Cardiac fibroblast (primary cell): ENCODE measurements at regions not wholly inside any gene's neighbourhood (a gene's known extent, or its start where the extent isn't known, plus 50 kb on each side); places are given as distances from the start of the nearest gene placed in this dataset.
A peak's percentile ranks its signal among the peaks of the same experiment; 100 is the strongest.
"Not testable (repeated sequence)": the region's sequence is repeated elsewhere in the genome, so short reads cannot be mapped to it uniquely, and the experiment has no call there.

Experiments
- DNase-seq, 2 donors: peaks; one replicate each; pipeline versions ENCODE4 v3.0.0 to v3.0.0-alpha.2; 2010; ENCODE audit warnings: low read depth in 2 of 2
- H3K4me3 ChIP-seq, 2 donors: replicated peaks in 1 of 2; 1 replicate in 1 of 2; 2 replicates in 1 of 2; pipeline ENCODE4 v1.5.1; 2011; ENCODE audit warnings: low read depth in 2 of 2, low read length in 2 of 2, mild to moderate bottlenecking in 2 of 2, moderate library complexity in 1 of 2
- TF ChIP-seq, protein P1 (sequence below): IDR thresholded peaks from one replicate; pipeline ENCODE4 v1.5.1; 2011; ENCODE audit warnings: low read depth, mild to moderate bottlenecking, low read length, inconsistent platforms

DNA sequence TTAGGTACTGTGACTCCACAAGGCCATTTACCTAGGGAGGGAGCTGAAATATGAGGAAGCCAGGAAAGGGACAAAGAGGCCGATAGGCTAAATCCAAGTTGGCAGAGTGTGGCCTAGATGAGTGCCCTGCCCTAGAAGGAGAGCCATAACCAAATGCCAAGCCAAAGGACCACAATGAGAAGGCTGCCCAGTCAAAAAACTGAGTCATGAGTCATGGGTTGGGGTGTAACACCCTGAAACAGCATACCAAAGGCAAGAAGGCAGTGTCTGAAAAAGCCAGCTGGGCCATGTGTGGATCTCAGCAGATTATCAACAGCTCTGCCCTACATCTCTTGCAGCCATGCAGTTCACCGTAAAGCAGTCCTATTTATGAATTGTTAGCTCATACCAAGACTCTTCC, 171.7 kb downstream of the PHLDA1 start:
- H3K4me3 ChIP-seq = no peak overlapping the region
- TF ChIP-seq, protein P1, sequence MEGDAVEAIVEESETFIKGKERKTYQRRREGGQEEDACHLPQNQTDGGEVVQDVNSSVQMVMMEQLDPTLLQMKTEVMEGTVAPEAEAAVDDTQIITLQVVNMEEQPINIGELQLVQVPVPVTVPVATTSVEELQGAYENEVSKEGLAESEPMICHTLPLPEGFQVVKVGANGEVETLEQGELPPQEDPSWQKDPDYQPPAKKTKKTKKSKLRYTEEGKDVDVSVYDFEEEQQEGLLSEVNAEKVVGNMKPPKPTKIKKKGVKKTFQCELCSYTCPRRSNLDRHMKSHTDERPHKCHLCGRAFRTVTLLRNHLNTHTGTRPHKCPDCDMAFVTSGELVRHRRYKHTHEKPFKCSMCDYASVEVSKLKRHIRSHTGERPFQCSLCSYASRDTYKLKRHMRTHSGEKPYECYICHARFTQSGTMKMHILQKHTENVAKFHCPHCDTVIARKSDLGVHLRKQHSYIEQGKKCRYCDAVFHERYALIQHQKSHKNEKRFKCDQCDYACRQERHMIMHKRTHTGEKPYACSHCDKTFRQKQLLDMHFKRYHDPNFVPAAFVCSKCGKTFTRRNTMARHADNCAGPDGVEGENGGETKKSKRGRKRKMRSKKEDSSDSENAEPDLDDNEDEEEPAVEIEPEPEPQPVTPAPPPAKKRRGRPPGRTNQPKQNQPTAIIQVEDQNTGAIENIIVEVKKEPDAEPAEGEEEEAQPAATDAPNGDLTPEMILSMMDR = no peak
- DNase-seq = peak in 1 of 2 donors; percentile 23

DNA sequence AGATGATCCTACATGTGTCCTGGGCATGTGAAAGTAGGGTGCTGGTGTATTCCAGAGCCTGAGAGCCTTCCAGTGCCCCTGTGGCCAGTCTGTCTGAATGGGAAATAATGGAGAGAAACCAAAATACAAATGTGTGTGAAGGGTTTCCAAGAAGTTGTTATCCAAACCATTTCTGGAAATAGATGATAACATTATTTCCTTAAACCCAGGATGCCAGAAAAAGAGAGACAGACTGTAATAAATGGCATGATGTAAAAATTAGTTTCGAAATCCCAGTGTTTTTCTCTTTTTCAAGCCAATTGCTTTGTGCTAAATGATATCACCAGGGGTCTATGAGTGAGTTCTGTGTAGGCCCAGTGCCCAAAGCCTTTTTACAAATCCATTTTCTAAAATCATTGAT, 175.3 kb downstream of the PHLDA1 start:
- TF ChIP-seq, protein P1 = no peak
- DNase-seq = peak in 1 of 2 donors; percentile 85
- H3K4me3 ChIP-seq = no peak overlapping the region

DNA sequence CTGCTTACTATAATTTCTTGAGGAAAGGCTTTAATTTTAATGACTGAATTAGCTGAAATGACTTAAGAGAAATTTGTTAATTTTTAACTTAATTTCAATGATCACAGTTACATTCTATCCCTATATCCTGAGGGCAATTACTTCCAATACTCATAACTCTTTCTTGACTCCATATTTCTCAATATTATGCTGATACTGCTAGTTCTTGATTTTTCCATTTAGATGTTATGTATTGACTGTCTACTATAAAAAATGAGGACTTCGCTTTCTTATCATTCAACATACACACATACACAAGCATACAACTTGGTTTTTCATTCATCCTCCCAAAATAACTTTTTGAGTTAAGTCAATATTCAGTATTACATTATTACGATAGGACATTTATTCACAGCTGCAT, 176.2 kb downstream of the PHLDA1 start:
- TF ChIP-seq, protein P1 = no peak
- no peak for DNase-seq
- no peak overlapping the region for H3K4me3 ChIP-seq

GRCh38 chr12:75854681-75855309, 176.8 kb downstream of the PHLDA1 start:
- DNase-seq = peak; percentile 68 to 85
- H3K4me3 ChIP-seq = no peak overlapping the region
- TF ChIP-seq, protein P1 = no peak

- DNase-seq, H3K4me3 ChIP-seq: not testable (repeated sequence)
These were observed 177.4 kb downstream of the PHLDA1 start for GRCh38 chr12:75854137-75854536.

- TF ChIP-seq, protein P1 = no peak
- no peak for DNase-seq
- H3K4me3 ChIP-seq = no peak overlapping the region
These were observed 177.9 kb downstream of the PHLDA1 start for GRCh38 chr12:75853626-75854025.

DNA sequence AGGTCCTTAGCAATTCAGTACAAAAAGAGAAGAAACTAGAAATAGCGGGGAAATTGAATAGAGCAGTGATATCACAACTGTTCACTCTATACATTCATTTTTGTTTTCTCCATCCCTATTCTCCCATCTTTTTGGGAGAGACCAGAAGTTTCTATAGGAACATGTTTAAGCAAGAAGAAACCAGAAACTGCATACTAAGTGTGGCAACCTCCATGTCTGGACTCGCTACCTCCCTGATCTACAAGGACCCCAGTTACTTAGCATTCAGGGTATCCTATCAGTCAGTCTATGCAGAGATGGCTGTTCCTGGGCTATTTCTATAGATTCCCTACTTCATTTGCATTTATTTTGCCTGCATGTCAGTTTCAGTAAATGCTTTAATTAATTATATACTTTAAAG, 178.6 kb downstream of the PHLDA1 start:
- no peak overlapping the region for H3K4me3 ChIP-seq
- no peak for DNase-seq
- TF ChIP-seq, protein P1 = no peak
